Mesendoderm (in vitro differentiated cells): ENCODE measurements at regions not wholly inside any gene's neighbourhood (a gene's known extent, or its start where the extent isn't known, plus 50 kb on each side); places are given as distances from the start of the nearest gene placed in this dataset.
"Not testable (repeated sequence)": the region's sequence is repeated elsewhere in the genome, so short reads cannot be mapped to it uniquely, and the experiment has no call there.

Source experiments
- DNase-seq: peaks from one replicate; pipeline ENCODE4 v3.0.0; 2013
- H2AK5ac ChIP-seq: 2 replicates; pipeline ENCODE4 v1.6.1; 2013; ENCODE audit warnings: low read length, inconsistent platforms
- H2BK120ac ChIP-seq: 2 replicates; pipeline ENCODE4 v1.6.1; 2013; ENCODE audit warnings: low read depth, mild to moderate bottlenecking, low read length, moderate library complexity, mixed read lengths
- H2BK15ac ChIP-seq: replicated peaks from 2 replicates; pipeline ENCODE4 v1.6.1; 2013; ENCODE audit warnings: low read depth, mild to moderate bottlenecking, moderate library complexity
- H2BK5ac ChIP-seq: 2 replicates; pipeline ENCODE4 v1.6.1; 2013; ENCODE audit warnings: low read length, inconsistent platforms
- H3K18ac ChIP-seq: 2 replicates; pipeline ENCODE4 v1.6.1; 2013; ENCODE audit warnings: mild to moderate bottlenecking, low read length, mixed read lengths
- H3K23ac ChIP-seq: one replicate; pipeline ENCODE4 v1.6.1; 2013; ENCODE audit warnings: low read length
- H3K27ac ChIP-seq: 2 replicates; pipeline ENCODE4 v1.5.1; 2013; ENCODE audit warnings: low read depth, mild to moderate bottlenecking, inconsistent platforms, low read length, moderate library complexity
- H3K27me3 ChIP-seq: 2 replicates; pipeline ENCODE4 v1.6.1; 2013; ENCODE audit warnings: low read length, control low read depth, mild to moderate bottlenecking, inconsistent platforms; ENCODE audit not compliant: insufficient read depth, poor library complexity
- H3K36me3 ChIP-seq: 2 replicates; pipeline ENCODE4 v1.6.1; 2013; ENCODE audit warnings: low read length, inconsistent platforms; ENCODE audit not compliant: control insufficient read depth, insufficient read depth
- H3K4ac ChIP-seq: one replicate; pipeline ENCODE4 v1.6.1; 2013; ENCODE audit warnings: low read depth, mild to moderate bottlenecking, low read length, moderate library complexity
- H3K4me1 ChIP-seq: 2 replicates; pipeline ENCODE4 v1.6.1; 2013; ENCODE audit warnings: low read depth, low read length, inconsistent platforms; ENCODE audit not compliant: control insufficient read depth
- H3K4me2 ChIP-seq: 2 replicates; pipeline ENCODE4 v1.6.1; 2013; ENCODE audit warnings: low read length
- H3K4me3 ChIP-seq: 2 replicates; pipeline ENCODE4 v1.5.1; 2013; ENCODE audit warnings: mild to moderate bottlenecking, low read length
- H3K56ac ChIP-seq: one replicate; pipeline ENCODE4 v1.6.1; 2013; ENCODE audit warnings: low read length
- H3K79me1 ChIP-seq: 2 replicates; pipeline ENCODE4 v1.6.1; 2013; ENCODE audit warnings: low read length, inconsistent platforms
- H3K79me2 ChIP-seq: 2 replicates; pipeline ENCODE4 v1.6.1; 2013; ENCODE audit warnings: mild to moderate bottlenecking, low read length; ENCODE audit not compliant: control insufficient read depth, insufficient read depth
- H3K9ac ChIP-seq: 2 replicates; pipeline ENCODE4 v1.6.1; 2013; ENCODE audit warnings: low read length, inconsistent platforms
- H4K5ac ChIP-seq: one replicate; pipeline ENCODE4 v1.6.1; 2013; ENCODE audit warnings: low read length
- H4K8ac ChIP-seq: one replicate; pipeline ENCODE4 v1.6.1; 2013; ENCODE audit warnings: low read depth, mild to moderate bottlenecking, control low read depth, low read length, moderate library complexity
- WGBS: extraction: QIAGEN DNeasy Blood & Tissue Kit; methylation state at CpG from one replicate; pipeline ENCODE4 v1.1.7; 2013; ENCODE audit warnings: low lambda C conversion rate, missing lambda C conversion rate; ENCODE audit not compliant: insufficient coverage; ENCODE audit errors: extremely low coverage; 5-methylcytosine and 5-hydroxymethylcytosine counted together

- no peak overlapping the region for H3K27ac ChIP-seq
- no peak overlapping the region for H4K8ac ChIP-seq
- no peak overlapping the region for H3K4me3 ChIP-seq
- no peak overlapping the region for H2BK15ac ChIP-seq
- no CpG with 5 or more reads among the region's 5 CpGs for WGBS
- H3K27me3 ChIP-seq = no peaks in the 10 kb centered on the region
- H2BK120ac ChIP-seq = no peak overlapping the region
- H4K5ac ChIP-seq = no peak overlapping the region
- no peak overlapping the region for H3K56ac ChIP-seq
- no peaks in the 10 kb centered on the region for H3K79me2 ChIP-seq
- H2AK5ac ChIP-seq = no peak overlapping the region
- no peak overlapping the region for H3K4ac ChIP-seq
- no peak overlapping the region for H3K23ac ChIP-seq
- H3K79me1 ChIP-seq = no peaks in the 10 kb centered on the region
- H3K36me3 ChIP-seq = no peaks in the 10 kb centered on the region
- H3K4me2 ChIP-seq = no peak overlapping the region
- peak; percentile 70 for DNase-seq
- no peak overlapping the region for H3K9ac ChIP-seq
- H2BK5ac ChIP-seq = no peak overlapping the region
- no peaks in the 10 kb centered on the region for H3K4me1 ChIP-seq
- H3K18ac ChIP-seq = no peak overlapping the region
Observed at GRCh38 chr6:100078509-100078908, 84.5 kb upstream of the MCHR2 start.

GRCh38 chr6:100065348-100065747 lies 71.3 kb upstream of the MCHR2 start:
- DNase-seq = no peak

GRCh38 chr6:100062621-100063020 lies 68.6 kb upstream of the MCHR2 start:
- Histone ChIP-seq H3K4me2 (no peak overlapping the region), H3K18ac (no peak overlapping the region), H3K36me3 (no peaks in the 10 kb centered on the region), H3K79me1 (no peaks in the 10 kb centered on the region), H3K56ac (no peak overlapping the region), H4K5ac (no peak overlapping the region), H3K27ac (no peak overlapping the region), H3K9ac (no peak overlapping the region), H2BK5ac (no peak overlapping the region), H2BK120ac (no peak overlapping the region), H2BK15ac (no peak overlapping the region), H4K8ac (no peak overlapping the region), H2AK5ac (no peak overlapping the region), H3K79me2 (no peaks in the 10 kb centered on the region), H3K27me3 (no peaks in the 10 kb centered on the region), H3K23ac (no peak overlapping the region), H3K4ac (no peak overlapping the region), H3K4me3 (no peak overlapping the region), H3K4me1 (no peaks in the 10 kb centered on the region)
- DNase-seq = no peak
- WGBS = no CpG with 5 or more reads among the region's 4 CpGs

More at GRCh38 chr6:100065348-100065747, 71.3 kb upstream of the MCHR2 start:
- H3K9ac ChIP-seq = no peak overlapping the region
- H2BK5ac ChIP-seq = no peak overlapping the region
- H3K18ac ChIP-seq = no peak overlapping the region
- H2BK120ac ChIP-seq = no peak overlapping the region
- no peak overlapping the region for H3K23ac ChIP-seq
- no peak overlapping the region for H2BK15ac ChIP-seq
- no CpG with 5 or more reads among the region's 1 CpG for WGBS
- no peak overlapping the region for H4K5ac ChIP-seq
- no peak overlapping the region for H3K4me3 ChIP-seq
- no peaks in the 10 kb centered on the region for H3K4me1 ChIP-seq
- no peak overlapping the region for H3K27ac ChIP-seq
- no peak overlapping the region for H3K56ac ChIP-seq
- H3K36me3 ChIP-seq = no peaks in the 10 kb centered on the region
- H3K4me2 ChIP-seq = no peak overlapping the region
- no peaks in the 10 kb centered on the region for H3K79me2 ChIP-seq
- no peaks in the 10 kb centered on the region for H3K27me3 ChIP-seq
- no peaks in the 10 kb centered on the region for H3K79me1 ChIP-seq
- no peak overlapping the region for H4K8ac ChIP-seq
- no peak overlapping the region for H2AK5ac ChIP-seq
- H3K4ac ChIP-seq = no peak overlapping the region

- H3K27me3 ChIP-seq = no peaks in the 10 kb centered on the region
- H4K5ac ChIP-seq = no peak overlapping the region
- no peak overlapping the region for H2BK120ac ChIP-seq
- H3K9ac ChIP-seq = no peak overlapping the region
- no peak overlapping the region for H3K23ac ChIP-seq
- no peak overlapping the region for H2BK5ac ChIP-seq
- H3K18ac ChIP-seq = no peak overlapping the region
- DNase-seq = no peak
- H3K36me3 ChIP-seq = no peaks in the 10 kb centered on the region
- H3K56ac ChIP-seq = no peak overlapping the region
- no peak overlapping the region for H3K4me3 ChIP-seq
- no peaks in the 10 kb centered on the region for H3K4me1 ChIP-seq
- no peak overlapping the region for H2AK5ac ChIP-seq
- no peak overlapping the region for H4K8ac ChIP-seq
- no peak overlapping the region for H3K27ac ChIP-seq
- H3K79me2 ChIP-seq = no peaks in the 10 kb centered on the region
- H3K4ac ChIP-seq = no peak overlapping the region
- H3K4me2 ChIP-seq = no peak overlapping the region
- no peaks in the 10 kb centered on the region for H3K79me1 ChIP-seq
- WGBS = no CpG with 5 or more reads among the region's 2 CpGs
- H2BK15ac ChIP-seq = no peak overlapping the region
Observed at GRCh38 chr6:100057941-100058340, 63.9 kb upstream of the MCHR2 start.

GRCh38 chr6:100050550-100050949 lies 56.5 kb upstream of the MCHR2 start:
- Histone ChIP-seq H2AK5ac (no peak overlapping the region), H3K4me1 (no peaks in the 10 kb centered on the region), H3K27me3 (no peaks in the 10 kb centered on the region), H2BK5ac (no peak overlapping the region), H3K23ac (no peak overlapping the region), H2BK15ac (no peak overlapping the region), H3K9ac (no peak overlapping the region), H4K5ac (no peak overlapping the region), H3K4ac (no peak overlapping the region), H3K36me3 (no peaks in the 10 kb centered on the region), H3K56ac (no peak overlapping the region), H3K18ac (no peak overlapping the region), H3K27ac (no peak overlapping the region), H3K79me1 (no peaks in the 10 kb centered on the region), H2BK120ac (no peak overlapping the region), H4K8ac (no peak overlapping the region), H3K4me2 (no peak overlapping the region), H3K79me2 (no peaks in the 10 kb centered on the region), H3K4me3 (no peak overlapping the region)
- DNase-seq = no peak
- no CpG with 5 or more reads among the region's 2 CpGs for WGBS

GRCh38 chr6:100043961-100044360 lies 49.9 kb upstream of the MCHR2 start:
- H2BK5ac ChIP-seq, H2BK120ac ChIP-seq, H2BK15ac ChIP-seq, H4K8ac ChIP-seq, H3K4ac ChIP-seq, H3K23ac ChIP-seq, H2AK5ac ChIP-seq, H3K36me3 ChIP-seq, H3K27ac ChIP-seq, H3K27me3 ChIP-seq, H3K56ac ChIP-seq, H3K4me2 ChIP-seq, H3K4me3 ChIP-seq, H3K9ac ChIP-seq, H3K79me1 ChIP-seq, H3K4me1 ChIP-seq, DNase-seq, H4K5ac ChIP-seq, H3K18ac ChIP-seq, H3K79me2 ChIP-seq: not testable (repeated sequence)
